ENCODE measurements at regions not wholly inside any gene's neighbourhood (a gene's known extent, or its start where the extent isn't known, plus 50 kb on each side); places are given as distances from the start of the nearest gene placed in this dataset.

- TF ChIP-seq, protein P1, sequence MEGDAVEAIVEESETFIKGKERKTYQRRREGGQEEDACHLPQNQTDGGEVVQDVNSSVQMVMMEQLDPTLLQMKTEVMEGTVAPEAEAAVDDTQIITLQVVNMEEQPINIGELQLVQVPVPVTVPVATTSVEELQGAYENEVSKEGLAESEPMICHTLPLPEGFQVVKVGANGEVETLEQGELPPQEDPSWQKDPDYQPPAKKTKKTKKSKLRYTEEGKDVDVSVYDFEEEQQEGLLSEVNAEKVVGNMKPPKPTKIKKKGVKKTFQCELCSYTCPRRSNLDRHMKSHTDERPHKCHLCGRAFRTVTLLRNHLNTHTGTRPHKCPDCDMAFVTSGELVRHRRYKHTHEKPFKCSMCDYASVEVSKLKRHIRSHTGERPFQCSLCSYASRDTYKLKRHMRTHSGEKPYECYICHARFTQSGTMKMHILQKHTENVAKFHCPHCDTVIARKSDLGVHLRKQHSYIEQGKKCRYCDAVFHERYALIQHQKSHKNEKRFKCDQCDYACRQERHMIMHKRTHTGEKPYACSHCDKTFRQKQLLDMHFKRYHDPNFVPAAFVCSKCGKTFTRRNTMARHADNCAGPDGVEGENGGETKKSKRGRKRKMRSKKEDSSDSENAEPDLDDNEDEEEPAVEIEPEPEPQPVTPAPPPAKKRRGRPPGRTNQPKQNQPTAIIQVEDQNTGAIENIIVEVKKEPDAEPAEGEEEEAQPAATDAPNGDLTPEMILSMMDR (IDR thresholded peaks at IDR 0.05; ENCODE audit: extremely low read depth in 1 of 2, insufficient read depth in 1 of 2, low read depth in 1 of 2, low read length in 2 of 2) = no peak
- no peak for TF ChIP-seq POLR2AphosphoS5 (IDR thresholded peaks at IDR 0.05; ENCODE audit: insufficient read depth, low read depth, low read length)
- no peak for TF ChIP-seq POLR2A (IDR thresholded peaks at IDR 0.05; ENCODE audit: low read depth, low read length)
- TF ChIP-seq EZH2 (IDR thresholded peaks at IDR 0.05; ENCODE audit: borderline replicate concordance, low read depth, low read length, severe bottlenecking) = no peak
- TF ChIP-seq MYC (IDR thresholded peaks at IDR 0.05; ENCODE audit: low read depth, low read length) = no peak
- no peak for TF ChIP-seq FOS (IDR thresholded peaks at IDR 0.05; ENCODE audit: borderline replicate concordance, insufficient read depth, low read length)
- TF ChIP-seq MAX (IDR thresholded peaks at IDR 0.05; ENCODE audit: insufficient read depth, insufficient read length) = no peak
- no peak for TF ChIP-seq JUN (IDR thresholded peaks at IDR 0.05; ENCODE audit: borderline replicate concordance, insufficient read depth, insufficient read length, low read depth)
Measured at GRCh38 chr10:27399871-27400270, 104.2 kb upstream of the RAB18 start.
